CD4-positive, alpha-beta T cell (primary cell): ENCODE measurements at regions not wholly inside any gene's neighbourhood (a gene's known extent, or its start where the extent isn't known, plus 50 kb on each side); places are given as distances from the start of the nearest gene placed in this dataset.

ENCODE experiments used
- ATAC-seq: fragments of 200-7000 bp; cut with Tn5 transposase; one replicate; pipeline ENCODE4 v1.10.0; 2022; ENCODE audit warnings: mild to moderate bottlenecking; ENCODE audit not compliant: poor library complexity
- CTCF ChIA-PET: fragments of 350-600 bp; sonication (Branson Sonifier 250); formaldehyde crosslinking; loops from one replicate; lab custom pipeline; 2021; ENCODE audit warnings: antibody characterized with exemption, inconsistent platforms; lab: Charles Lee
- POLR2A ChIA-PET: fragments of 350-600 bp; sonication (Branson Sonifier 250); formaldehyde crosslinking; loops from one replicate; lab custom pipeline; 2021; ENCODE audit warnings: antibody characterized with exemption, inconsistent platforms; lab: Charles Lee
- DNase-seq, 14 experiments: peaks; one replicate each; pipeline ENCODE4 v3.0.0-alpha.2; 2013 to 2020; ENCODE audit warnings: mixed read lengths in 2 of 14
- H3K27ac ChIP-seq, 2 donors: one replicate each; pipeline versions ENCODE4 v1.5.1 to v1.7.0; 2013; ENCODE audit warnings: low read length in 2 of 2, low read depth in 1 of 2, mild to moderate bottlenecking in 1 of 2
- H3K27me3 ChIP-seq, 2 experiments: 1 replicate in 1 of 2; 2 replicates in 1 of 2; pipeline versions ENCODE4 v1.6.1 to v1.7.0; 2013; ENCODE audit warnings: low read length in 2 of 2, control low read depth in 1 of 2, mild to moderate bottlenecking in 1 of 2, moderate library complexity in 1 of 2; ENCODE audit not compliant: insufficient read depth in 2 of 2, control insufficient read depth in 1 of 2
- H3K36me3 ChIP-seq: one replicate; pipeline ENCODE4 v1.6.1; 2013; ENCODE audit warnings: low read length, control low read depth; ENCODE audit not compliant: insufficient read depth
- H3K4me1 ChIP-seq: one replicate; pipeline ENCODE4 v1.6.1; 2013; ENCODE audit warnings: low read length, control low read depth; ENCODE audit not compliant: insufficient read depth
- H3K4me3 ChIP-seq: one replicate; pipeline ENCODE4 v1.5.1; 2013; ENCODE audit warnings: mild to moderate bottlenecking, low read length, moderate library complexity
- H3K9me3 ChIP-seq, 2 experiments: 1 replicate in 1 of 2; 2 replicates in 1 of 2; pipeline versions ENCODE4 v1.6.1 to v1.7.0; 2013; ENCODE audit warnings: low read length in 2 of 2, mild to moderate bottlenecking in 2 of 2, control low read depth in 1 of 2, moderate library complexity in 1 of 2; ENCODE audit not compliant: control insufficient read depth in 1 of 2, insufficient read depth in 1 of 2
- H3K27ac Mint-ChIP-seq: one replicate; pipeline ENCODE4 v1.8.0; 2020; ENCODE audit warnings: mixed read lengths
- H3K27me3 Mint-ChIP-seq: one replicate; pipeline ENCODE4 v1.8.0; 2021; ENCODE audit warnings: mixed read lengths
- H3K36me3 Mint-ChIP-seq: one replicate; pipeline ENCODE4 v1.8.0; 2021; ENCODE audit warnings: low read depth, mixed read lengths
- H3K4me1 Mint-ChIP-seq: one replicate; pipeline ENCODE4 v1.8.0; 2021; ENCODE audit warnings: low read depth, mixed read lengths
- H3K4me3 Mint-ChIP-seq: one replicate; pipeline ENCODE4 v1.8.0; 2020; ENCODE audit warnings: mild to moderate bottlenecking, mixed read lengths
- H3K9me3 Mint-ChIP-seq: one replicate; pipeline ENCODE4 v1.8.0; 2020; ENCODE audit warnings: mixed read lengths
- CTCF ChIP-seq: fragments of 200-600 bp; IDR thresholded peaks from one replicate; pipeline ENCODE4 v1.8.0; 2022; ENCODE audit warnings: antibody characterized with exemption, mild to moderate bottlenecking
- intact Hi-C, 2 experiments: fragments of 100-400 bp; cut with DNase I in 1 of 2; cut with micrococcal nuclease in 1 of 2; formaldehyde crosslinking; loops; one replicate each; pipeline versions ENCODE4 v1.15.1 to v1.9.0; 2023 to 2025; cut with DNase I, micrococcal nuclease

GRCh38 chr6:169395080-169395805, 141.6 kb upstream of the THBS2 start:
- H3K27me3 Mint-ChIP-seq, result no peaks in the 10 kb centered on the region
- ATAC-seq (no peak), DNase-seq (no peak)
- peaks cover 3% of the 10 kb centered on the region for H3K9me3 Mint-ChIP-seq
- H3K27me3 ChIP-seq, result no peaks in the 10 kb centered on the region
- CTCF ChIA-PET, result no interaction called here
- no peaks in the 10 kb centered on the region for H3K4me1 ChIP-seq
- POLR2A ChIA-PET, result no interaction called here
- H3K36me3 Mint-ChIP-seq, result no peaks in the 10 kb centered on the region
- no peak overlapping the region for H3K4me3 ChIP-seq
- intact Hi-C loops, result no loop called here
- no peak overlapping the region for H3K27ac ChIP-seq
- H3K4me3 Mint-ChIP-seq, result no peak overlapping the region
- peaks cover 6 to 7% of the 10 kb centered on the region in 2 experiments for H3K9me3 ChIP-seq
- no peak overlapping the region for H3K27ac Mint-ChIP-seq
- no peaks in the 10 kb centered on the region for H3K36me3 ChIP-seq
- no peak for TF ChIP-seq CTCF
- no peaks in the 10 kb centered on the region for H3K4me1 Mint-ChIP-seq

DNA sequence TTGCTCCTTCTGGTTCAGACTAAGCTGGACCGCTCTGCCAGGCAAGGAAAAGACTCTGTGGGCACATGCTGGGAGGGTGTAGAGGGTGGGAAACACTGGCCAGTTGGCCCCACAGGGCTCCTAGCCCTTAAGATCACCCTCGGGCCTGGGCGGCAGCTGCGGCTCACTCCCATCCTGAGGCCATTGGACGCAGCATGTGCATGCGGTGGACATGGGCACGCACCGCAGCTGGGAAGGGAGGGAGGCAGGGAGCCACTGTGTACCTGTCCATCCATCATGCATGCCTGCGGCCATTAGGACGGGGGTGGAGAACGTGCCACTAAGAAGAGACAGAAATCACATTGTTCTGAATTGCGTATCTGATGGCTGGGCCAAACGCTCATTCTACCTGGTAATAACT, 140.1 kb upstream of the THBS2 start:
- Histone ChIP-seq H3K27me3 (no peaks in the 10 kb centered on the region), H3K4me1 (no peaks in the 10 kb centered on the region), H3K4me3 (no peak overlapping the region), H3K36me3 (no peaks in the 10 kb centered on the region), H3K9me3 (peaks cover 6 to 17% of the 10 kb centered on the region in 2 experiments), H3K27ac (no peak overlapping the region)
- Mint-ChIP-seq H3K27me3 (no peaks in the 10 kb centered on the region), H3K36me3 (no peaks in the 10 kb centered on the region), H3K4me1 (no peaks in the 10 kb centered on the region), H3K27ac (no peak overlapping the region), H3K4me3 (no peak overlapping the region), H3K9me3 (peaks cover 3% of the 10 kb centered on the region)
- ChIA-PET POLR2A (no interaction called here), CTCF (no interaction called here)
- ATAC-seq (no peak), DNase-seq (no peak)
- intact Hi-C loops, result no loop called here
- no peak for TF ChIP-seq CTCF

GRCh38 chr6:169391473-169392071, 137.9 kb upstream of the THBS2 start:
- POLR2A ChIA-PET, result no interaction called here
- H3K4me1 Mint-ChIP-seq, result no peaks in the 10 kb centered on the region
- peaks cover 5% of the 10 kb centered on the region for H3K27me3 Mint-ChIP-seq
- no peak for ATAC-seq
- Histone ChIP-seq H3K36me3 (no peaks in the 10 kb centered on the region), H3K4me1 (no peaks in the 10 kb centered on the region), H3K27ac (no peak overlapping the region), H3K4me3 (no peak overlapping the region), H3K27me3 (no peaks in the 10 kb centered on the region), H3K9me3 (peaks cover 6 to 21% of the 10 kb centered on the region in 2 experiments)
- peaks cover 3% of the 10 kb centered on the region for H3K9me3 Mint-ChIP-seq
- no peaks in the 10 kb centered on the region for H3K36me3 Mint-ChIP-seq
- DNase-seq, result no peak
- TF ChIP-seq CTCF, result no peak
- intact Hi-C loops, result no loop called here
- no peak overlapping the region for H3K27ac Mint-ChIP-seq
- no peak overlapping the region for H3K4me3 Mint-ChIP-seq
- CTCF ChIA-PET, result no interaction called here
